ENCODE measurements at regions not wholly inside any gene's neighbourhood (a gene's known extent, or its start where the extent isn't known, plus 50 kb on each side); places are given as distances from the start of the nearest gene placed in this dataset.

GRCh38 chr2:58852905-58853304 is 611.8 kb upstream of the FANCL start:
- no peak for DNase-seq (ENCODE audit: low read depth)

GRCh38 chr2:58852243-58852642 is 611.1 kb upstream of the FANCL start:
- DNase-seq (ENCODE audit: low read depth), result no peak

- DNase-seq (ENCODE audit: low read depth), result no peak
Observed at GRCh38 chr2:58851598-58851997, 610.5 kb upstream of the FANCL start.

- no peak for DNase-seq (ENCODE audit: low read depth)
Observed at GRCh38 chr2:58845011-58845410, 603.9 kb upstream of the FANCL start.

GRCh38 chr2:58842501-58843155 is 601.5 kb upstream of the FANCL start:
- DNase-seq (ENCODE audit: low read depth), result no peak

GRCh38 chr2:58834404-58834803 is 593.3 kb upstream of the FANCL start:
- no peak for DNase-seq (ENCODE audit: low read depth)

- DNase-seq (ENCODE audit: low read depth), result no peak
Observed at GRCh38 chr2:58826795-58827194, 585.7 kb upstream of the FANCL start.

- no peak for DNase-seq (ENCODE audit: low read depth)
Observed at GRCh38 chr2:58812771-58813344, 571.7 kb upstream of the FANCL start.

- DNase-seq (ENCODE audit: low read depth), result no peak
Observed at GRCh38 chr2:58805126-58805525, 564.0 kb upstream of the FANCL start.

GRCh38 chr2:58803192-58803591 is 562.1 kb upstream of the FANCL start:
- DNase-seq (ENCODE audit: low read depth), result no peak

- no peak for DNase-seq (ENCODE audit: low read depth)
Observed at GRCh38 chr2:58800881-58801280, 559.8 kb upstream of the FANCL start.

GRCh38 chr2:58798676-58799208 is 557.6 kb upstream of the FANCL start:
- no peak for DNase-seq (ENCODE audit: low read depth)

GRCh38 chr2:58796239-58796910 is 555.2 kb upstream of the FANCL start:
- DNase-seq (ENCODE audit: low read depth), result no peak

- no peak for DNase-seq (ENCODE audit: low read depth)
Observed at GRCh38 chr2:58794916-58795315, 553.8 kb upstream of the FANCL start.

- DNase-seq (ENCODE audit: low read depth), result no peak
Observed at GRCh38 chr2:58794103-58794502, 553.0 kb upstream of the FANCL start.

GRCh38 chr2:58788402-58788801 is 547.3 kb upstream of the FANCL start:
- DNase-seq (ENCODE audit: low read depth), result no peak

- no peak for DNase-seq (ENCODE audit: low read depth)
Observed at GRCh38 chr2:58770846-58771245, 529.7 kb upstream of the FANCL start.

GRCh38 chr2:58769864-58770234 is 528.7 kb upstream of the FANCL start:
- no peak for DNase-seq (ENCODE audit: low read depth)

- no peak for DNase-seq (ENCODE audit: low read depth)
Observed at GRCh38 chr2:58769111-58769863, 528.2 kb upstream of the FANCL start.

- no peak for DNase-seq (ENCODE audit: low read depth)
Observed at GRCh38 chr2:58768715-58769080, 527.6 kb upstream of the FANCL start.

- no peak for DNase-seq (ENCODE audit: low read depth)
Observed at GRCh38 chr2:58767828-58768714, 526.9 kb upstream of the FANCL start.
